Neural progenitor cell (in vitro differentiated cells): ENCODE measurements at regions not wholly inside any gene's neighbourhood (a gene's known extent, or its start where the extent isn't known, plus 50 kb on each side); places are given as distances from the start of the nearest gene placed in this dataset.

Experiments used
- CTCF ChIP-seq: fragments of 200-600 bp; sonication (generic); IDR thresholded peaks from 2 replicates; pipeline ENCODE4 v1.5.1; 2017; ENCODE audit warnings: antibody characterized with exemption, mild to moderate bottlenecking
- EZH2 ChIP-seq: fragments of 200-600 bp; sonication (generic); IDR thresholded peaks from 2 replicates; pipeline ENCODE4 v1.6.1; 2017; ENCODE audit warnings: antibody characterized with exemption, mild to moderate bottlenecking, moderate library complexity
- EZH2phosphoT487 ChIP-seq: fragments of 200-600 bp; sonication (generic); IDR thresholded peaks from 2 replicates; pipeline ENCODE4 v1.6.1; 2017; ENCODE audit warnings: antibody characterized with exemption

- TF ChIP-seq CTCF (no peak), EZH2phosphoT487 (no peak), EZH2 (no peak)
Measured at GRCh38 chr13:47421525-47421924, 524.7 kb upstream of the HTR2A start.
